ENCODE measurements at regions not wholly inside any gene's neighbourhood (a gene's known extent, or its start where the extent isn't known, plus 50 kb on each side); places are given as distances from the start of the nearest gene placed in this dataset.

- TF ChIP-seq POLR2A (IDR thresholded peaks at IDR 0.05) (no peak), CTCF (IDR thresholded peaks at IDR 0.05) (no peak), POLR2AphosphoS5 (IDR thresholded peaks at IDR 0.05) (no peak), EP300 (IDR thresholded peaks at IDR 0.05) (no peak)
Observed at GRCh38 chr2:111239581-111240249, 119.0 kb downstream of the BCL2L11 start.

Measured in stomach (tissue), 4 donors.